ENCODE measurements at regions not wholly inside any gene's neighbourhood (a gene's known extent, or its start where the extent isn't known, plus 50 kb on each side); places are given as distances from the start of the nearest gene placed in this dataset.

DNA sequence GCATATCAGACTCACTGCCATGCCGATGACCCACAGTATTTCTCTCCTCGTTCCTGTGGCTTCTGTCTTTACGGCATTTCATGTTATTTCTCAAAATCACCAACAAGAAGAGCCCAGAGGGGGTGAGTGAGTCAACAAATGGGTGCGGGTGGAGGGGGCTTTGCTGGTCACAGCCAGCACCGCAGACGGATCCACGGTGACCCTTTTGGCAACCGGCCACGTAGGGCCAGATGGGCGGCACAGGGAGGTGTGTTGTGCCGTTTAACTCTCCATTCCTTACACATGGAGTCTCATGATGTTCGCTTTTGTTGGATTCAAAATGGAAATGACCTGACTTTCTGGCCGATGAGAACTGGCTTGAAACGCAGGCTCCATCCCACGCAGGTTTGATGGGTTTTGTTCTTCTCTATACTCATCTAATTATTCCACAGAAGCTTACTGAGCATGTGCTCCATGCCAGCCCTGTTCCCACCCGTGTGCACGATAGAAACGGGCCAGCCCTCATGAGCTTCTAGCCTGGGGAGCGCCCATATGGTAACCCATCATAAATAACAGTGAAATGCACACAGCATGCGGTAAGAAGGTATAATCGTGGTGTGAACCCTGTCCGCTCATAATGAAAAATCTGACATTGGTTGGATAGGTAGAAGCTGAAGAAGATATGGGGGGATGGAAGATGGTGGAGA, 319.9 kb downstream of the BRD1 start:
- intact Hi-C loops (cut with micrococcal nuclease) (no loop called here), dilution Hi-C loops (cut with HindIII; ENCODE audit: low sequenced_read_pairs, unreplicated experiment) (no loop called here), in situ Hi-C loops (cut with MboI; ENCODE audit: low sequenced_read_pairs) (no loop called here)
- ATAC-seq (ENCODE audit: low read depth) (no peak), DNase-seq (no peak)
- H4K20me1 ChIP-seq (ENCODE audit: insufficient read depth, low read length) = no peaks in the 10 kb centered on the region
- H4K5ac ChIP-seq (ENCODE audit: low read depth, low read length) = no peak overlapping the region
- H2AK9ac ChIP-seq (replicated peaks; ENCODE audit: low read depth, low read length, poor library complexity) = no peak overlapping the region
- H2BK5ac ChIP-seq (ENCODE audit: low read depth, low read length, poor library complexity, severe bottlenecking) = no peak overlapping the region
- no peak overlapping the region for H3K23ac ChIP-seq (ENCODE audit: low read depth, low read length)
- no peak overlapping the region for H3K27ac ChIP-seq (ENCODE audit: insufficient read depth, low read length)
- H2BK20ac ChIP-seq (ENCODE audit: low read depth, low read length) = no peak overlapping the region
- no peaks in the 10 kb centered on the region for H3K4me1 ChIP-seq (ENCODE audit: control insufficient read depth, insufficient read depth, low read length)
- H3K18ac ChIP-seq (ENCODE audit: low read depth, low read length) = no peak overlapping the region
- H4K91ac ChIP-seq (ENCODE audit: insufficient read depth, low read depth, low read length) = no peak overlapping the region
- TF ChIP-seq USF2 (IDR thresholded peaks at IDR 0.05; ENCODE audit: low read depth, low read length) (no peak), POLR2A (IDR thresholded peaks at IDR 0.05; ENCODE audit: low read depth, low read length) (no peak), CEBPB (IDR thresholded peaks at IDR 0.05; ENCODE audit: low read depth, low read length) (no peak), MAFK (IDR thresholded peaks at IDR 0.05; ENCODE audit: low read depth, low read length) (no peak), BHLHE40 (IDR thresholded peaks at IDR 0.05; ENCODE audit: low read depth, low read length) (no peak), MAZ (IDR thresholded peaks at IDR 0.05; ENCODE audit: borderline replicate concordance, low read depth, low read length) (no peak), RCOR1 (IDR thresholded peaks at IDR 0.05; ENCODE audit: insufficient replicate concordance, low read length) (no peak), RFX5 (IDR thresholded peaks at IDR 0.05; ENCODE audit: low read depth, low read length) (no peak), RAD21 (IDR thresholded peaks at IDR 0.05; ENCODE audit: low read length) (no peak), ELK1 (IDR thresholded peaks at IDR 0.05; ENCODE audit: borderline replicate concordance, low read depth, low read length) (no peak), NFE2L2 (IDR thresholded peaks at IDR 0.05; ENCODE audit: low read depth, low read length) (no peak), MXI1 (IDR thresholded peaks at IDR 0.05; ENCODE audit: borderline replicate concordance, low read depth, low read length) (no peak)
- TF ChIP-seq, protein P1, sequence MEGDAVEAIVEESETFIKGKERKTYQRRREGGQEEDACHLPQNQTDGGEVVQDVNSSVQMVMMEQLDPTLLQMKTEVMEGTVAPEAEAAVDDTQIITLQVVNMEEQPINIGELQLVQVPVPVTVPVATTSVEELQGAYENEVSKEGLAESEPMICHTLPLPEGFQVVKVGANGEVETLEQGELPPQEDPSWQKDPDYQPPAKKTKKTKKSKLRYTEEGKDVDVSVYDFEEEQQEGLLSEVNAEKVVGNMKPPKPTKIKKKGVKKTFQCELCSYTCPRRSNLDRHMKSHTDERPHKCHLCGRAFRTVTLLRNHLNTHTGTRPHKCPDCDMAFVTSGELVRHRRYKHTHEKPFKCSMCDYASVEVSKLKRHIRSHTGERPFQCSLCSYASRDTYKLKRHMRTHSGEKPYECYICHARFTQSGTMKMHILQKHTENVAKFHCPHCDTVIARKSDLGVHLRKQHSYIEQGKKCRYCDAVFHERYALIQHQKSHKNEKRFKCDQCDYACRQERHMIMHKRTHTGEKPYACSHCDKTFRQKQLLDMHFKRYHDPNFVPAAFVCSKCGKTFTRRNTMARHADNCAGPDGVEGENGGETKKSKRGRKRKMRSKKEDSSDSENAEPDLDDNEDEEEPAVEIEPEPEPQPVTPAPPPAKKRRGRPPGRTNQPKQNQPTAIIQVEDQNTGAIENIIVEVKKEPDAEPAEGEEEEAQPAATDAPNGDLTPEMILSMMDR (conservative IDR thresholded peaks at IDR 0.05; ENCODE audit: low read depth, low read length) = no peak
- no peaks in the 10 kb centered on the region for H3K79me1 ChIP-seq (ENCODE audit: low read depth in 1 of 2, low read length in 2 of 2)
- no peak overlapping the region for H2BK120ac ChIP-seq (ENCODE audit: low read depth, low read length)
- CTCF ChIA-PET = no interaction called here
- H2AFZ ChIP-seq (replicated peaks; ENCODE audit: low read length, poor library complexity) = no peak overlapping the region
- no peak overlapping the region for H2AK5ac ChIP-seq (ENCODE audit: low read depth, low read length)
- H3K4me3 ChIP-seq (ENCODE audit: insufficient read depth, low read depth, low read length) = no peak overlapping the region
- H2BK15ac ChIP-seq (ENCODE audit: low read depth, low read length) = no peak overlapping the region
- no peaks in the 10 kb centered on the region for H3K27me3 ChIP-seq (ENCODE audit: control insufficient read depth, insufficient read depth, low read length)
- H4K8ac ChIP-seq (ENCODE audit: low read depth in 2 of 2, low read length in 2 of 2) = no peak overlapping the region
- H3K4ac ChIP-seq (ENCODE audit: low read depth, low read length) = no peak overlapping the region
- WGBS, 2 experiments (ENCODE audit: extremely low coverage in 2 of 2, insufficient read length in 1 of 2) = 81% methylated on average over 5 of the region's 22 CpGs; no CpG with 5 or more reads in 1 of the 2 experiments
- no peak overlapping the region for H3K4me2 ChIP-seq (ENCODE audit: low read depth, low read length)
- H3K9ac ChIP-seq (ENCODE audit: low read depth, low read length) = no peak overlapping the region
- POLR2A ChIA-PET (ENCODE audit: unreplicated experiment) = no interaction called here
- no peak overlapping the region for H3K56ac ChIP-seq (ENCODE audit: extremely low read depth, insufficient read depth, low read length)
- peaks cover 35% of the 10 kb centered on the region for H3K9me3 ChIP-seq (ENCODE audit: control insufficient read depth, insufficient read depth, low read length)
- no peaks in the 10 kb centered on the region for H3K36me3 ChIP-seq (ENCODE audit: control insufficient read depth, insufficient read depth, low read length)
- H3K14ac ChIP-seq (replicated peaks; ENCODE audit: low read depth, low read length) = no peak overlapping the region
- H3K9me1 ChIP-seq (ENCODE audit: insufficient read depth, low read length) = no peaks in the 10 kb centered on the region
- BruUV-seq (replicated peaks) = no TSS peak

Measured in IMR-90 (cell line).